Fibroblast of lung (primary cell): ENCODE measurements at regions not wholly inside any gene's neighbourhood (a gene's known extent, or its start where the extent isn't known, plus 50 kb on each side); places are given as distances from the start of the nearest gene placed in this dataset.

Experiments used
- DNase-seq, 2 donors: peaks; one replicate each; pipeline versions ENCODE4 v3.0.0 to v3.0.0-alpha.2; 2010; ENCODE audit warnings: low read depth in 2 of 2
- H2AFZ ChIP-seq: 2 replicates; pipeline ENCODE4 v1.5.1; 2012; ENCODE audit warnings: low read length, control low read depth, inconsistent platforms
- H3K27ac ChIP-seq: 2 replicates; pipeline ENCODE4 v1.5.1; 2011; ENCODE audit warnings: low read length, control low read depth; ENCODE audit not compliant: insufficient read depth
- H3K27me3 ChIP-seq: 2 replicates; pipeline ENCODE4 v1.5.1; 2011; ENCODE audit warnings: mild to moderate bottlenecking, low read length; ENCODE audit not compliant: control insufficient read depth, insufficient read depth
- H3K36me3 ChIP-seq: 2 replicates; pipeline ENCODE4 v1.5.1; 2011; ENCODE audit warnings: low read length; ENCODE audit not compliant: control insufficient read depth, insufficient read depth
- H3K4me1 ChIP-seq: 2 replicates; pipeline ENCODE4 v1.5.1; 2011; ENCODE audit warnings: low read length; ENCODE audit not compliant: control insufficient read depth, insufficient read depth; ENCODE audit errors: extremely low read depth
- H3K4me2 ChIP-seq: 2 replicates; pipeline ENCODE4 v1.5.1; 2011; ENCODE audit warnings: low read length, control low read depth; ENCODE audit not compliant: insufficient read depth; ENCODE audit errors: extremely low read depth
- H3K4me3 ChIP-seq, 4 experiments: fragments of 200-600 bp in 1 of 4; sonication (generic) in 1 of 4; replicated peaks in 1 of 4; 2 replicates each; pipeline ENCODE4 v1.5.1; 2011 to 2016; ENCODE audit warnings: low read length in 4 of 4, low read depth in 3 of 4, mild to moderate bottlenecking in 3 of 4, control low read depth in 2 of 4, inconsistent platforms in 1 of 4, mixed read lengths in 1 of 4; ENCODE audit not compliant: insufficient read depth in 1 of 4; ENCODE audit errors: control extremely low read depth in 1 of 4
- H3K79me2 ChIP-seq: 2 replicates; pipeline ENCODE4 v1.5.1; 2012; ENCODE audit warnings: mild to moderate bottlenecking, low read length, inconsistent platforms; ENCODE audit not compliant: control insufficient read depth, insufficient read depth
- H3K9ac ChIP-seq: 2 replicates; pipeline ENCODE4 v1.5.1; 2011; ENCODE audit warnings: mild to moderate bottlenecking, low read length, control low read depth; ENCODE audit not compliant: insufficient read depth
- H3K9me3 ChIP-seq: 2 replicates; pipeline ENCODE4 v1.5.1; 2012; ENCODE audit warnings: low read depth, low read length; ENCODE audit not compliant: control insufficient read depth, insufficient read depth
- H4K20me1 ChIP-seq: 2 replicates; pipeline ENCODE4 v1.5.1; 2011; ENCODE audit warnings: low read length; ENCODE audit not compliant: control insufficient read depth, insufficient read depth; ENCODE audit errors: extremely low read depth
- CTCF ChIP-seq, 2 donors: IDR thresholded peaks in 1 of 2; conservative IDR thresholded peaks in 1 of 2; 1 replicate in 1 of 2; 2 replicates in 1 of 2; pipeline ENCODE4 v1.5.1; 2011 to 2012; ENCODE audit warnings: low read length in 2 of 2, control low read depth in 1 of 2, inconsistent platforms in 1 of 2, low read depth in 1 of 2, mild to moderate bottlenecking in 1 of 2
- EZH2 ChIP-seq: IDR thresholded peaks from 2 replicates; pipeline ENCODE4 v1.5.1; 2012; ENCODE audit warnings: low read length, control low read depth, mild to moderate bottlenecking; ENCODE audit errors: missing control alignments

- H3K4me2 ChIP-seq = no peak overlapping the region
Measured at GRCh38 chr13:79650688-79651087, 169.7 kb downstream of the NDFIP2 start.

GRCh38 chr13:79648191-79648590 lies 167.2 kb downstream of the NDFIP2 start:
- Histone ChIP-seq H3K4me2 (no peak overlapping the region), H3K9me3 (no peaks in the 10 kb centered on the region), H3K9ac (no peak overlapping the region), H3K4me3 (no peak overlapping the region), H3K4me1 (no peaks in the 10 kb centered on the region), H3K27ac (no peak overlapping the region), H3K36me3 (no peaks in the 10 kb centered on the region), H3K27me3 (no peaks in the 10 kb centered on the region), H3K79me2 (no peaks in the 10 kb centered on the region), H2AFZ (no peak overlapping the region), H4K20me1 (no peaks in the 10 kb centered on the region)
- DNase-seq = no peak
- TF ChIP-seq EZH2 (no peak), CTCF (conservative IDR thresholded peaks at IDR 0.05 in 1 of 2, IDR thresholded peaks at IDR 0.05 in 1 of 2; ENCODE audit: low read depth in 1 of 2, low read length in 2 of 2) (no peak)

More at GRCh38 chr13:79650688-79651087, 169.7 kb downstream of the NDFIP2 start:
- TF ChIP-seq EZH2 (no peak), CTCF (conservative IDR thresholded peaks at IDR 0.05 in 1 of 2, IDR thresholded peaks at IDR 0.05 in 1 of 2; ENCODE audit: low read depth in 1 of 2, low read length in 2 of 2) (no peak)
- no peaks in the 10 kb centered on the region for H3K4me1 ChIP-seq
- H3K9me3 ChIP-seq = no peaks in the 10 kb centered on the region
- H2AFZ ChIP-seq = no peak overlapping the region
- no peaks in the 10 kb centered on the region for H4K20me1 ChIP-seq
- no peak for DNase-seq
- H3K36me3 ChIP-seq = no peaks in the 10 kb centered on the region
- no peak overlapping the region for H3K9ac ChIP-seq
- no peaks in the 10 kb centered on the region for H3K27me3 ChIP-seq
- no peak overlapping the region for H3K27ac ChIP-seq
- no peak overlapping the region for H3K4me3 ChIP-seq
- H3K79me2 ChIP-seq = no peaks in the 10 kb centered on the region

GRCh38 chr13:79647533-79647932 lies 166.6 kb downstream of the NDFIP2 start:
- TF ChIP-seq CTCF (conservative IDR thresholded peaks at IDR 0.05 in 1 of 2, IDR thresholded peaks at IDR 0.05 in 1 of 2; ENCODE audit: low read depth in 1 of 2, low read length in 2 of 2) (no peak), EZH2 (no peak)
- H2AFZ ChIP-seq = no peak overlapping the region
- H3K27ac ChIP-seq = no peak overlapping the region

More at GRCh38 chr13:79647533-79647932, 166.6 kb downstream of the NDFIP2 start:
- Histone ChIP-seq H3K4me3 (no peak overlapping the region), H4K20me1 (no peaks in the 10 kb centered on the region), H3K9me3 (no peaks in the 10 kb centered on the region), H3K79me2 (no peaks in the 10 kb centered on the region), H3K36me3 (no peaks in the 10 kb centered on the region), H3K27me3 (no peaks in the 10 kb centered on the region), H3K4me2 (no peak overlapping the region), H3K4me1 (no peaks in the 10 kb centered on the region), H3K9ac (no peak overlapping the region)
- no peak for DNase-seq
